AG20443 (cell line): ENCODE measurements at regions not wholly inside any gene's neighbourhood (a gene's known extent, or its start where the extent isn't known, plus 50 kb on each side); places are given as distances from the start of the nearest gene placed in this dataset.
A peak's percentile ranks its signal among the peaks of the same experiment; 100 is the strongest.

Experiments used
- DNase-seq: peaks from one replicate; pipeline ENCODE4 v3.0.0; 2012; ENCODE audit warnings: low spot score, mixed read lengths

DNA sequence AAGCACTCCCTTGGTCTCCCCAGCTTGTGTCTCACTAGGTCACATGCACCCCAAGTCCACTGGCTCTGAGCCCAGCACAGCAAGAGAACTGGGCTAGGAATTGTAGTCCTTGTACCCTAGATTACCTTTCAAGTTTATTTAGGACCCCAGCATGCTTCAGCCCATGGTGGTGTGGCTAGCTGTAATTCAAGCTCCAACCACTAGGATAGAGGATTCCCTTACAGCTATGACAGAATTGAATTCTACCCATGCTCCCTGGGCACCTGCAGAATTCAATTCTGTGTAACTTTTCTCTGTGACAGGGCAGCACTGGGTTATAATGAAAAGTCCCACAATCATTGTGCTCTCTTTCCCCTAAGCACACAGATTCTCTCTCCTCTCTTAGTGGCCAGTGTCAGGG is 253.8 kb upstream of the DMD start:
- no peak for DNase-seq

DNA sequence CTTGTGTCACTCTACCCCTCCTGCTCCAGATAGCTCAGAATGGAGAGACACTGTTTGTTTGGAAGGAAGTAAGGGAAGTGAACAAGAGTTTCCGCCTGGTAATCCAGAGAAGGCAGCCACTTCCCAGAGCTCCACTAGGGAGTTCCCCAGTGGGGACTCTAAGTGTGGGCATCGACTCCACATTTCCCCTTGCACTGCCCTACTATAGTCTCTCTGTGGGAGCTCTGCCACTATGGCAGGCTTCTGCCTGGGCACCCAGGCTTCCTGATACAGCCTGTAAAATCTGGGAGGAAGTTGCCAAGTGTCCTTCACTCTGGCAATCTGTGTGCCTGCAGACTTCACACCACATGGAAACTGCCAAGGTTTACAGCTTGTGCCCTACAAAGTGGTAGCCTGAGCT is 245.8 kb upstream of the DMD start:
- no peak for DNase-seq

DNA sequence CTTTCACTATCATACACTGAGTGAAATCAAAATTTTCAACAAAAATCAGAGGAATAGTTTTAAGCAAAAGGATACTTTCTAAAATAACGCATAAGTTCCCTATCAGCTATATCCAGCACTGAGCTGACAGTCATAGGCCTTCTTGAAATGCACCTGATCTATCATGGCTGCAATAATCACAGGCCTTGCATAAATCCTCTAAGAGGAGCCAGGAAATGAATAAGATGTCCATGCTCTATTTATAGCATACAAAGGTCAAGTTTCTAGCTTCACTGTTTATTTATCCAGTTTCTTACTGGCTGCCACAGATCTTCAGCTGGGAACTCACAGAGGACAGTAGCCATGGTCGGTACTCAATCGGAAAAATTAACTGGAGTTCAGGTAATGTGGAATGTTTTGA is 235.9 kb upstream of the DMD start:
- no peak for DNase-seq

DNA sequence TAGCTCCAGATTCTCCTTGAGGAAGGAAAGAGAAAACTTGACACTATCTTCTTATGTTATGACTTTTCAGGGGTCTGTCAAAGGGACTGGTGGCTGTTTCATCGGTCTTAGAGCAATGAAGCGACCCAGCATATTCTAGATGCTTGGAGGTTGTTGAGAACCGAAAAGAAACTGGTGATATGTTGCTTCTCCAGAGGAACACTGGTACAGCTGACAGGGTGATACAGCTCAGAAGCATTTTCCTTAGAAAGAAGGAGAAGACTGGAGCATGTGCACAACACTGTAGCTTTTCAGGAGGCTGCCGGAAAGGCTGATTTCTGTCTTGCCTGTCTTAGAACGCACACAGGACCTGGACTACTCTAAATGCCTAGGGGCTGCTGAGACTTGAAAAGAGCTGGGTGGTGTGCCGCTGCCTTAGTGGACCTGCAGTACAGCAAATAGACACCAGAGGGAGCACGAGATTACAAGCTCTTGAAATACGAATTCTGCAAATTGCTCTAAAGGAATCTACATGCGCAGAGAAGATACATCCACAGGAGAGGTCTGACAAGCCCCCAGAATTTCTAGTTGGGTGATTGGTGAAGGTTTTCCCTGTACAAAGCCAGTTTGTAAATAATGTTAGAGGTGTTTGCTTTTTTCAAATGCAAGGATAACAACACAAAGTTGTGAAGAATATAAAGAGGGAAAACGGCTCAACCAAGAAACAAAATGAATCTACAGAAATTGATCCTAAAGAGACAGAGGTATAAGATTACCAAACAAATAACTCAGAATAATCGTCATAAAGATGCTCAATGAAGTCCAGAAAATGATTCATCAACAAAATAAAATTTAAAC is 223.1 kb upstream of the DMD start:
- DNase-seq = peak; percentile 27

DNA sequence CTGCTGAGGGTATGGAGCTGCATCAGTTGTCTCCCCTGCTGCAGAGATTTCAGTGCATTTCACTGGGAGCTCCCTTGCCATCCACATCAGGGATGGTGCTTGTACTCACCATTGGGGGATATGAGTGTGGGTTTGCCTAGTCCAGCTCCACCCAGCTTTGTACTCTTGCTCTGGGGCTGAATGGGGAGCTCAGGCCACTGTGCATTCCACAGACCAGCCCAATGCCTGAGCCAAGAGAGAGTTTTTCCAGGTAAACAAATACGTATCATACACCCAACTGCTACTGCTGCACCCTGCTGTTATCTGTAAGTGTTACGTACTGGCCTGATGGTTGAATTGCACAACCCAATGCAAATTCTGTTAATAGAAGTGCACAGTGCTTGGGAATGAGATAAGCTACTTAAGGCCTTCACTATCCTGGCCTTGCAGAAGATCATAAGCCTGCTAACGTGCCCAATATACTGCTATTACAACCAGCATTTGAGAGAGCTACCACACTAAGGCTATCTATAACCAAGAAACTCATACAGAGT is 205.0 kb upstream of the DMD start:
- DNase-seq = no peak

DNA sequence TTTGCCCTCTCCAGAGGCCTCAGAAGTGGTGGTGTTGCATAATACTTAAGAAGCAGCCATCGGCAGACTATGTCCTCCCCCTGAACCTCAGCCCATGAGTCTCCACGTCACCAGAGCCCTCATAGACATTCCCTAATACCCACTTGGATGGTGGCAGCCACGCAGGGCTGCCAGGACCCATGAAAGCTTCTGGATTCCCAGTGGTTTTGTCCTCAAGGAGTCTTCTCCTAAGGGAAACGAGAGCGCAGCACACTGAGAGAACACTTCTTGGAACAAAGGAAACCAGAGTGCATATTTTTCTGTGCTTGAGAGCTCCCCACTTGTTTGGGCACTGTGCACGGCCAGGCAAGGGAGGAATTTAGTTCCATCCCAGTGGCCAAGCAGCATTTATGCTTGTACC is 204.1 kb upstream of the DMD start:
- DNase-seq = no peak

DNA sequence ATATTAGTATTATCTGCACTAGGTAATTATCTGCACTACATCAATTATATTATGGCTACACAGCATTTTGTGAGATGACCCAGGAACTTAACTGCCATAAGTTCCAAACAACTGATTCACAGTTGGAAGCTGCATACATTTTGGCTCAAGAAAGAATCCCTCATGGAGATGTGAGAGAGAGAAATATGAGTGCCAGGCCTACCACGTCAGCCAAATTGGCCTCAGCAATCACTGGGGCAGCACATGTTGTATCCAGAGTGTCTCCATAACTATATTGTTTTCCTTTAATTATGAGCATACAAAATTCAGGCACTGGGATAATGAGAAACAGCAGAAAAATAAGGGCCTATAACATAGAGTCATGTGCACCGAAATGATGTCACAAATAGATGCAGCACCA is 174.2 kb upstream of the DMD start:
- DNase-seq = no peak

DNA sequence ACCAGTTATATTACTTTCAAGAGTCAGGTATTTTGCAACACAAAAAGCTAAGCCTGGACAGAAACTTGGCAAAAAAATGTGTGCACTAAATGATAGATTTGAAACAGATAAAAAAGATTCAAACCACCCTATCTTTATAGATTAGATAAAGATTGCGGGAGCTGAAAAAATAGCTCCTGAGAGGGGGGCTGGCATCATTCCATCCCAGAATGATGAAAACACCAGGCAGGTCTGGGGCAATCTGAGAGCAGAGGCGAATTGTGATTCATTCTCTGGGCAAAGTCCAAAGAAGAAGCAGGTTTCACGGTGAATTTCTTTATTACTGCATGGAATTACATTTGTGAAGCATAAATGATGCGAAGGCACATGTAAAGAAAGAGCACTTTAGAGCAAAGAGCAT is 168.5 kb upstream of the DMD start:
- DNase-seq = no peak

DNA sequence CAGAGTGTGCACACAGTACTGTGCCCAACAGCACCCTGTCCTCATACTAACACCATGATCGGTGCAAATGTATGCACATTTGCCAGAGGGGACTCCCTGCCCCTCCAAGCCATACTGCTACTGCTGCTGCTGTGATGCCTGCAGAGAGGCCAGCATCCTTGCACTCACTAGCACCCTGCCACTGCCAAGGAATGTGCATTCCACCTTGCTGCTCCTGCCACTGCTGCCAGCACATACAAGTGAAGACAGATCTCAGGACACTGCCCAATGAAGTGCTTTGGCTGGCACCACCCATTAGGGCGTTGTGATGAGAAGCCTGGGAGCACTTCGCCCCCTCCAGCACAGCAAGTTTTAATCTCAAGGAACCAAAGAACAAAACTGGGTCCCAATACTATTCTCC is 146.3 kb upstream of the DMD start:
- DNase-seq = no peak

DNA sequence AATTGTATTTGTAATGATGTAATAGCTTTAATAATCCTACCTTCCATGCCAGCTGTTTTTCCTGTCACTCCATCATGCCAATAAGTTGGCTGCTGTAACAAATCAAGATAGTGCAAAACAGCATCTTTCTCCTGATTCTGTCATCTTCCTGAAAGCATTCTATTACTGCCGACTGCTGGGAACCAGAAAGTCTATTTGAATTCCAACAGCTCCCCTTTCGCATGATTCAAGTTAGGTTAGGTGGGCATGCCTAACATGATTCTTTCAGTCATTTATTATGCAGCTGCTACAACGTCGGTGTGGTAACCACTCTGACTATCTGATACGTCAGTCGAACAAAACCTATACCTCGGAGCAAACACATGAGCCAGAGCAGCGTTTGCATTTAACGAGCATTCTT is 127.9 kb upstream of the DMD start:
- DNase-seq = no peak

DNA sequence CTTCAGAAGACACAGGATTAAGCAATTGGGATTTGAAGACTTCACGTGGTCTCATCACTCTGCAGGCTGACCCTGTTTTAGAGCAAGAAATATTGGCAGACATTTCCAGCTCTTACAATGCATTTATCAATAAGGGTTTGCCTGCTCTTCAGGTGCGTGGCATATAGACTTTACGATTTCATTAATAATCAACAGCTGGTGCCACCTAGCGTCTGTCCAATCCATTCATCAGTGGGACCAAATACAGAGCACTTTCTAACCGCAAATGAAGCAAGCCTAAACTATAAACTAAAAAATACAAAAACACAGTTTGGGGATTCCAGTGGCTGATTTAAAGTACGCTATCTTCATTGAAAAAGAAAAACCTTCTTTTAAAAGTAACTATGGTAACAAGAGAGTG is 125.4 kb upstream of the DMD start:
- no peak for DNase-seq

DNA sequence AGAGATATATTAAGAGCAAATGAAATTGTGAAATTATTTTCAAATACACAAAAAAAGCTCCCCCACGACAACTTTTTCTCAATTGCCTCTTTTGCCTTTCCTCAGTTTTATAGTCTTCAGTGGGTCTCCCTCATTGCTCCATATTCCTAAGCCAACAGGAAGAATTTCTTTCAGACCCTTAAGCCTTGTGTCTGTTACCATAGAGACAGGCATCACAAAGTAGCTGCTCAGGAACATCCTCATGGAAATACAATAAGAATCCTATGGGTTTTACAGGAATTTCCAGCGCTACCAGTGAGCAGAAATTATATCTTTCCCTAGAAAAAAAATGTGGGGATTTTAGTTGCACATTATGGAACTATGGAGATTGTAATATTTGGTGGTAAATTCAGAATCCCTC is 121.9 kb upstream of the DMD start:
- DNase-seq = no peak

DNA sequence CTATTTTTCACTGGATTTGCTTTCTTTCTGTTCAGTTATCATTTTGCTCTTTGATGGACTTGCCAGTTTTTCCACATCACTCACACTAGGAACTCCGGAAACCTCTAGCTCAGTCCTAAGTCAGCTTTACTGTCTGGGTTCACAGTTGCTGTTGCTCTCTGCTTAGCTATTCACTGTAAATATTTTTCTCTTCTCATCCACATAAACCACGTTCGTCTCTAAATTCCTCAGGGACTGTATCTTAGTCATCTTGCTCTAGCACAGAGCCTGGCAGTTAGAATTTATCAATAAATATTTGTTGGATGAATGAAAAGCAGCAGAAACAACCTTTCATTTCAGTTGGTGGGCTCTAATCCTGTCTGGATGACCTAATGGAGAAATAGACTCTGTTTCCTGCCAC is 119.4 kb upstream of the DMD start:
- DNase-seq = no peak

DNA sequence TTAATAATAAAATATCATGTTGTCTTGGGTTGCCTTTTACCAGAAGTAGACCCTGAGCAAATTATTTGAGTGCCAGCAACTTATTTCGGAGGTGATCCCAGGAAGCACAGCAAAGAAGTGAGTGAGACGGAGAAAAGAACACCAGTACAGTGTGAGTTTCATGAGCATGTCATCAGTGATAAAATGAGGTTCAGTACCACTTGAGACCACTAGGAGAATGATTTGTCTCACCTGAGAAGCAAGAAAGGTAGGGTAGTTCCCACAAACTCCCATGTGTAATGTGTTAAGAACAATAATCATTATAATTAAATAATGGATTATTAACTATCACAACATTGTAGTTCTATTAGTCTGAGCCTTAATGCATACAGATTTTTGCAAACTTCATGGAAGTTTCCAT is 112.8 kb upstream of the DMD start:
- no peak for DNase-seq

DNA sequence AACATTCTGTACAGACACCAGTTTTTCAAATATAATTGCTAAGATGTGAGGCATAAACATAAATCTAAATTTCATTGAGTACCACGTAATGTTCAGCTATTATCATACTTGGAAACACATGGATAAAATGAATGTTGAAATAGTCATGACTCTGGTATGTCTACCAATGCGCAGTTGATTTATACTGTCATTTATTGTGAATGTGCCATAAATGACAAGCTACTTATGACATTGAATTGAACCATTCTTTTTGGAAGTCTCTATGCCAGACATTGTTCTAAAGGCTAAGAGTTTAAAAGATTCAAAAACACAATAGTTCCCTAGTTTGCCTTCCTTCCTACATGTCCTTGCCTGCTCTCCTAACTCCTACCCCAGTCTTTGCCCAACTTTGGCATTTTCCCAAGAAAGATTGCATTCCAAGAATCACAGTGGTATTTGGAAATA is 96.6 kb upstream of the DMD start:
- no peak for DNase-seq

DNA sequence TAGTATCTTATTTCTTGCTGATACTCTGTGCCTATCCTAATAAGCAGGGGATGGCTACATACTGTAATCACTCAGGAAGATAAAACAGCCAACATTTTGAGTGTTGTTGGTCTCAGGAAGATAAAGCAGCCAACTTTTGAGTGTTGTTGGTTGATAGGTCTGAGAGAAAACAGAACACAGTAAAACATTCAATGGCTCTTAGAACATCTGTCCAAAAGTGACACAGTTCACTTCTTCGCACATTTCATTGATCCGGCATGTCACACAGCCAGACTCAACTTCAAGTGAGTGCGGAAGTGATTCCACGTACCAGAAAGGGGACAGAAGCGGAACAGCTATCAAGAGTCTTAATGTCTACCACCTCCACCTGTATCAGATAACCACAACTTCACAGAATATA is 87.3 kb upstream of the DMD start:
- DNase-seq = no peak

DNA sequence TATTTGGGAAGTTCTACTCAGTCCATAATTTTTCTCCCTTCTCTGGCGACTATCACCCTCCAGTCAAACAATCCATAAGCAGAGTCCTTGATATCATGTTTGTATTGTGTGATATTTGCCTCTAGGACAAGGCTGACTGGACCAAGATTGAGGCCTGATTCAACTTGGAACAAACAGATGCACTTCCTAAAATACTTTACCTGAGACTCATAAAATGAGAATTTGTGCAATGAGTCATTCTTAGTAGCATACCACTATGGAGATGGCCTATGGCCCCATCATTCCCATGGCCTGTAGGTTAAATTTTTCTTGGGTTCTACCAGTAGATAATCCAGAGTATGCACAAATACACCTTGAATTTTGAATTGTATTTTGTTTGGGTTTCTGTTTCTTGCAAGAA is 74.2 kb upstream of the DMD start:
- DNase-seq = no peak

DNA sequence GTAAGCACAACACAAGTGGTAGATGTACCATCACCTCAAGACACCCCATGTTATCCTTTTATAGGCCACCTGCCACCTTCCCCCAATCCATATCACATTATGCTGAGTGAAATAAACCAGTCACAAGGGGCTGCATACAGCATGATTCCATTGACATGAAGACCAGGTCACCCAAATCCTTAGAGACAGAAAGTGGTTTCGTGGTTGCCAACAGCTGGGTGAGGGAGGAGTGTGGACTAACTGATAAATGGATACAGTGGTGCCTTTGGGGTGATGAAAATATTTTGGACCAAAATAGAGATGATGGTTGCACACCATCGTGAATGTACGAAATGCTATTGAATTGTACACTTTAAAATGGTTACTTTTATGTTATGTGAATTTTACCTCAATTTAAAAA is 65.7 kb upstream of the DMD start:
- no peak for DNase-seq

DNA sequence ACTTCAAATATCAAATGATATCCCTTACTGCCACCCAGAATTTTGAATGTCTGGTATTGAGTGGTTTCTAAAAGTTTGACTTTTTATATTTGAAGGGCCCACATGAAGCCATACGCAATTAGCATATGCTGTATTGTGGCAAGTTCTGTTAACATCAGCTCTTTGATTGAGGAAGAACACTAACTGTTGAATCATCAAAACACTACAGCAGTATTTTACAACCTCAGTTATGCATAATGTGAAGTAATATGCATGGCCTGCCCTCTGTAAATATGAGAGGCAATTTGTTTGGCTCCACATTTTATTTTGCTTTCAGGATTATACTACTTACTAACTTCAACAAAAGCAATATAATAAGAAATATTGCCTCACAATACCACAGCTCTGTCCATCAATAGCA is 62.2 kb upstream of the DMD start:
- no peak for DNase-seq

DNA sequence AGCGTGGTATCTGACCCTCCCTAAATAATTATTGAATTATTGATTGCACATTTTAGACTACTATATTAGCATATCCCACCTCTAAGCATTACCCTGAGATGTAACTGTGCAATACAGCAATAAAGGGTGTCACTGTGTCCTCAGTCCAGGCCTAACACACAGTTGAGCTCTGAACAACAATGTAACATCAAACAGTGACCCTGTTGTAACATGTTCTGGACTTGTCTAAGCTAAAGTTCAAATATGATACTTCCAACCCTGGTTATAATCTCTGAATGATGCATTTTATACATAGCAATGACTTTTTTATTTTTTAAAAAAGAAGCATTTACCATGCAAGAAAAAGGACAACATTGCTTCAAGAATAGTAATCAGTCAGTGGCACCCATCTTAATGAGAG is 61.6 kb upstream of the DMD start:
- no peak for DNase-seq
